ENCODE measurements at regions not wholly inside any gene's neighbourhood (a gene's known extent, or its start where the extent isn't known, plus 50 kb on each side); places are given as distances from the start of the nearest gene placed in this dataset.

DNA sequence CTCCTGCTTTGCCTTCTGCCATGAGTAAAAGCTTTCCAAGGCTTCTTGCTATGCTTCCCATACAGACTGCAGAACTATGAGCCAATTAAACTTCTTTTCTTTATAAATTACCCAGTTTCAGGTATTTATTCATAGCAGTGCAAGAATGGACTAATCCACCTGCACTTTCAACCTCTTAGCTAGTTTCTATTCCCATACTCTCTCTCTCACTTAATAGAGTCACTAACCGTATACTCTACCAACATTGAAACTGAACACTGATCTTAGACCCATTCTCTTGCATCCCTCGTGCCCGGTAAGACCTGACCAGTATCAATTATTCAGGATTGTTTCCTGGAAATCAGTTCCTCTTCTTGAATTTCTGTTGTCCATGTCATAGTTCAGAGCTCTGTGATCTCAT lies 92.7 kb upstream of the TMC3 start:
- no peak overlapping the region for H3K4me3 ChIP-seq (replicated peaks; ENCODE audit: low read depth, low read length)
- DNase-seq (ENCODE audit: extremely low read depth, insufficient read length): no peak
- no peaks in the 10 kb centered on the region for H3K36me3 ChIP-seq (ENCODE audit: control insufficient read depth, insufficient read depth, low read length)
- H3K27me3 ChIP-seq (replicated peaks; ENCODE audit: control insufficient read depth, insufficient read depth, low read length): no peaks in the 10 kb centered on the region; the same call in 1 of the 2 replicates
- TF ChIP-seq, protein P1, sequence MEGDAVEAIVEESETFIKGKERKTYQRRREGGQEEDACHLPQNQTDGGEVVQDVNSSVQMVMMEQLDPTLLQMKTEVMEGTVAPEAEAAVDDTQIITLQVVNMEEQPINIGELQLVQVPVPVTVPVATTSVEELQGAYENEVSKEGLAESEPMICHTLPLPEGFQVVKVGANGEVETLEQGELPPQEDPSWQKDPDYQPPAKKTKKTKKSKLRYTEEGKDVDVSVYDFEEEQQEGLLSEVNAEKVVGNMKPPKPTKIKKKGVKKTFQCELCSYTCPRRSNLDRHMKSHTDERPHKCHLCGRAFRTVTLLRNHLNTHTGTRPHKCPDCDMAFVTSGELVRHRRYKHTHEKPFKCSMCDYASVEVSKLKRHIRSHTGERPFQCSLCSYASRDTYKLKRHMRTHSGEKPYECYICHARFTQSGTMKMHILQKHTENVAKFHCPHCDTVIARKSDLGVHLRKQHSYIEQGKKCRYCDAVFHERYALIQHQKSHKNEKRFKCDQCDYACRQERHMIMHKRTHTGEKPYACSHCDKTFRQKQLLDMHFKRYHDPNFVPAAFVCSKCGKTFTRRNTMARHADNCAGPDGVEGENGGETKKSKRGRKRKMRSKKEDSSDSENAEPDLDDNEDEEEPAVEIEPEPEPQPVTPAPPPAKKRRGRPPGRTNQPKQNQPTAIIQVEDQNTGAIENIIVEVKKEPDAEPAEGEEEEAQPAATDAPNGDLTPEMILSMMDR (IDR thresholded peaks at IDR 0.05; ENCODE audit: insufficient read depth, low read length, poor library complexity, severe bottlenecking): no peak

DNA sequence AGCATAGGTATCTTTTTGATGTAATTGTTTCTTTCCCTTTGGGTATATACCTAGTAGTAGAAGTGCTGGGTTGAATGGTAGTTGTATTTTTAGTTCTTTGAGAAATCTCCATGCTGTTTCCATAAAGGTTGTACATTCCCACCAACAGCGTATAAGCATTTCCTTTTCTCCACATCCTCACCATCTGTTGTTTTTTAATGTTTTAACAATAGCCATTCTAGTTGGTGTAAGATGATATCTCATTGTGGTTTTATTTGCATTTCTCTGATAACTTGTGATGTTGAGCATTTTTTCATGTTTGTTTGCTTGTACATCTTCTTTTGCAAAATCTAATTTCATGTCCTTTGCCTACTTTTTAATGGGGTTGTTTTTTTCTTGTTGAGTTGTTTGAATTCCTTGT lies 80.0 kb upstream of the TMC3 start:
- no peak overlapping the region for H3K4me3 ChIP-seq (replicated peaks; ENCODE audit: low read depth, low read length)
- H3K36me3 ChIP-seq (ENCODE audit: control insufficient read depth, insufficient read depth, low read length): no peaks in the 10 kb centered on the region
- DNase-seq (ENCODE audit: extremely low read depth, insufficient read length): no peak
- H3K27me3 ChIP-seq (replicated peaks; ENCODE audit: control insufficient read depth, insufficient read depth, low read length): no peaks in the 10 kb centered on the region
- TF ChIP-seq, protein P1 (IDR thresholded peaks at IDR 0.05; ENCODE audit: insufficient read depth, low read length, poor library complexity, severe bottlenecking): no peak

GRCh38 chr15:81450721-81451120 lies 76.7 kb upstream of the TMC3 start:
- Histone ChIP-seq H3K36me3 (ENCODE audit: control insufficient read depth, insufficient read depth, low read length) (no peaks in the 10 kb centered on the region), H3K4me3 (replicated peaks; ENCODE audit: low read depth, low read length) (no peak overlapping the region)
- TF ChIP-seq, protein P1 (IDR thresholded peaks at IDR 0.05; ENCODE audit: insufficient read depth, low read length, poor library complexity, severe bottlenecking): no peak

GRCh38 chr15:81449836-81450474 lies 75.9 kb upstream of the TMC3 start:
- TF ChIP-seq, protein P1 (IDR thresholded peaks at IDR 0.05; ENCODE audit: insufficient read depth, low read length, poor library complexity, severe bottlenecking): no peak
- no peak for DNase-seq (ENCODE audit: extremely low read depth, insufficient read length)
- Histone ChIP-seq H3K4me3 (replicated peaks; ENCODE audit: low read depth, low read length) (no peak overlapping the region), H3K27me3 (replicated peaks; ENCODE audit: control insufficient read depth, insufficient read depth, low read length) (no peaks in the 10 kb centered on the region), H3K36me3 (ENCODE audit: control insufficient read depth, insufficient read depth, low read length) (no peaks in the 10 kb centered on the region)

More at GRCh38 chr15:81450721-81451120, 76.7 kb upstream of the TMC3 start:
- no peak for DNase-seq (ENCODE audit: extremely low read depth, insufficient read length)
- no peaks in the 10 kb centered on the region for H3K27me3 ChIP-seq (replicated peaks; ENCODE audit: control insufficient read depth, insufficient read depth, low read length)

GRCh38 chr15:81443040-81443820 lies 69.2 kb upstream of the TMC3 start:
- TF ChIP-seq, protein P1 (IDR thresholded peaks at IDR 0.05; ENCODE audit: insufficient read depth, low read length, poor library complexity, severe bottlenecking): no peak
- Histone ChIP-seq H3K36me3 (ENCODE audit: control insufficient read depth, insufficient read depth, low read length) (no peaks in the 10 kb centered on the region), H3K27me3 (replicated peaks; ENCODE audit: control insufficient read depth, insufficient read depth, low read length) (no peaks in the 10 kb centered on the region; the same call in 1 of the 2 replicates), H3K4me3 (replicated peaks; ENCODE audit: low read depth, low read length) (no peak overlapping the region)
- no peak for DNase-seq (ENCODE audit: extremely low read depth, insufficient read length)

Data from GM06990 (cell line).